NCI-H446 treated with DMSO at 0.1 percent for 48 hours (cell line): ENCODE measurements at regions not wholly inside any gene's neighbourhood (a gene's known extent, or its start where the extent isn't known, plus 50 kb on each side); places are given as distances from the start of the nearest gene placed in this dataset.

ENCODE experiments used
- DNase-seq: peaks from one replicate; lab custom pipeline; 2025; lab: John Stamatoyannopoulos, UW

- no peak for DNase-seq
Measured at GRCh38 chr9:129383561-129384490, 205.8 kb upstream of the IER5L start.

GRCh38 chr9:129383019-129383560 is 205.0 kb upstream of the IER5L start:
- no peak for DNase-seq

GRCh38 chr9:129382281-129383018 is 204.4 kb upstream of the IER5L start:
- no peak for DNase-seq

GRCh38 chr9:129381481-129381957 is 203.5 kb upstream of the IER5L start:
- DNase-seq = no peak

- DNase-seq = no peak
Measured at GRCh38 chr9:129380961-129381401, 202.9 kb upstream of the IER5L start.

GRCh38 chr9:129379886-129380285 is 201.8 kb upstream of the IER5L start:
- DNase-seq = no peak

- DNase-seq = no peak
Measured at GRCh38 chr9:129379181-129379836, 201.2 kb upstream of the IER5L start.

GRCh38 chr9:129377931-129378661 is 200.0 kb upstream of the IER5L start:
- DNase-seq = no peak

GRCh38 chr9:129377181-129377580 is 199.1 kb upstream of the IER5L start:
- DNase-seq = no peak

GRCh38 chr9:129375845-129376244 is 197.8 kb upstream of the IER5L start:
- DNase-seq = no peak

GRCh38 chr9:129374651-129375050 is 196.6 kb upstream of the IER5L start:
- no peak for DNase-seq

GRCh38 chr9:129374231-129374630 is 196.2 kb upstream of the IER5L start:
- no peak for DNase-seq

GRCh38 chr9:129373361-129373760 is 195.3 kb upstream of the IER5L start:
- no peak for DNase-seq

- no peak for DNase-seq
Measured at GRCh38 chr9:129370770-129371169, 192.7 kb upstream of the IER5L start.

- no peak for DNase-seq
Measured at GRCh38 chr9:129368444-129368978, 190.4 kb upstream of the IER5L start.

GRCh38 chr9:129367287-129367686 is 189.2 kb upstream of the IER5L start:
- DNase-seq = no peak

- no peak for DNase-seq
Measured at GRCh38 chr9:129365196-129365595, 187.1 kb upstream of the IER5L start.

- DNase-seq = no peak
Measured at GRCh38 chr9:129363216-129363873, 185.3 kb upstream of the IER5L start.

GRCh38 chr9:129362287-129363000 is 184.4 kb upstream of the IER5L start:
- peak; percentile 7 for DNase-seq

GRCh38 chr9:129361196-129361595 is 183.1 kb upstream of the IER5L start:
- no peak for DNase-seq
